Limb (tissue), 2 donors: ENCODE measurements at regions not wholly inside any gene's neighbourhood (a gene's known extent, or its start where the extent isn't known, plus 50 kb on each side); places are given as distances from the start of the nearest gene placed in this dataset.
"Not testable (repeated sequence)": the region's sequence is repeated elsewhere in the genome, so short reads cannot be mapped to it uniquely, and the experiment has no call there.

ENCODE experiments used
- DNase-seq, 2 donors: peaks; one replicate each; pipeline ENCODE4 v3.0.0-alpha.2; 2016; ENCODE audit errors: extremely low spot score in 2 of 2

DNA sequence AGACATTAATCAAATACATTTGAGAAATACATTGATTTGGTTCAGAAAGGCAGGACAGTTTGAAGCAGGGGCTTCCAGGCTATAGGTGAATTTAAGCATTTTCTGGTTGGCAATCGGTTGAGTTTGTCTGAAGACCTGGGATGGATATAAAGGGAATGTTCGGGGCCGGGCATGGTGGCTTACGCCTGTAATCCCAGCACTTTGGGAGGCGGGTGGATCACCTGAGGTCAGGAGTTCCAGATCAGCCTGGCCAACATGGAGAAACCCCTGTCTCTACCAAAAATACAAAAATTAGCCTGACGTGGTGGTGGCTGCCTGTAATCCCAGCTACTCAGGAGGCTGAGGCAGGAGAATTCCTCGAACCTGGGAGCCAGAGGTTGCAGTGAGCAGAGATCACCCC lies 166.5 kb upstream of the ATP10A start:
- not testable (repeated sequence) for DNase-seq

DNA sequence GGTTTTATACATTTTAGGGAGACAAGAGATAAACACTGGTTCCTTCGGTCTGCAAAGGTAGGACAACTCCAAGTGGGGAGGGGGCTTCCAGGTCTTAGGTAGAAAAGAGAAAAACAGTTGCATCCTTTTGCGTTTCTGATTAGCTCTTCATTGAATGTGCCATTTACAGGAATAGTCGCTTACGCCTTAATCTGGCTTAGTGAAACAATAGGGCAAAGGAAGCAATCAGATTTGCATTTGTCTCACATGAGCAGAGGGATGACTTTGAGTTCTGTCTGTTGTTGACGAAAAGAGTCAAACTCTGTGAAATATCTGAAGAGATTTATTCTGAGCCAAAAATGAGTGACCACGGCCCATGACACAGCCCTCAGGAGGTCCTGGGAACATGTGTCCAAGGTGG lies 166.0 kb upstream of the ATP10A start:
- DNase-seq = no peak

DNA sequence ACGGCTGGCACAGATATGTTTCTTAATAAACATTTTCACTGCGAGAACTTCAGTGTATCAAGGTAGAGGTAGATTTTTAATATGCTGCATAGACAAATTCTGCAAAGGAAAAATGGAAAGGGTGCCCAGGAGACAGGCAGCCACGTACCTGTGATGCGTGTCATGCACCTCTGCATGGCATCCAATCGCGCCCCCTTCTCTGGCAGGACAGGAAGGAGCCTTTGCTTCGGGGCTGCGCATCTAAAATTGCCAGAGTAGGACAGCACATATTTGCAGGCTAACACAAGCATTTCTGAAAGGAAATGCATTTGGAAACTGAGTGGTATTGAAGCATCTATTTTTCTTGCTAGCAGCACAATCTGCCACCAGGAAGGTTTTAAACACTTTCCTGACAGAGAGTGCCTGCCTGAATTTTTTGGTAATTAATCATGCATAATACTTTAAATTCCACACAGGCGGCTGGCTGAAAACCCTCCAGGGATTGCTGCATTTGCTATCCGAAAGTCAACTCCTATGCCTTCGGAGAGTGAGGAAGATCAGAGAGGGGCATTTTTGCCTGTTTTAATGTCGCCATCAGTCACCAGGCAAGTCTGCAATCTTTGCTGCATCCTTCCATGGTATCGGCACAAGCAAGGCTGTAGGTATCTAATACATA lies 165.1 kb upstream of the ATP10A start:
- DNase-seq = no peak

DNA sequence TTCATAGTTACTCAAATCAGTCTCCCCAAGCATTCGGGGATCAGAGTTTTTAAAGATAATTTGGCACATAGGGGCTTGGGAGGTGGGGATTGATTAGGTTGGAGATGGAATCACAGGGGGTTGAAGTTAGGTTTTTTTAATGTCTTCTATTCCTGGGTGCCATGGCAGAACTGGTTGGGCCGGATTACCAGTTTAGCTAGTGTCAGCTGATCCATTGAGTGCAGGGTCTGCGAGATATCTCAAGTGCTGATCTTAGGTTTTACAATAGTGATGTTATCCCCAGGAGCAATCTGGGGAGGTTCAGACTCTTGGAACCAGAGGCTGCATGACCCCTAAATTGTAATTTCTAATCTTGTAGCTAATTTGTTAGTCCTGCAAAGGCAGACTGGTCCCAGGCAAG lies 163.5 kb upstream of the ATP10A start:
- not testable (repeated sequence) for DNase-seq

DNA sequence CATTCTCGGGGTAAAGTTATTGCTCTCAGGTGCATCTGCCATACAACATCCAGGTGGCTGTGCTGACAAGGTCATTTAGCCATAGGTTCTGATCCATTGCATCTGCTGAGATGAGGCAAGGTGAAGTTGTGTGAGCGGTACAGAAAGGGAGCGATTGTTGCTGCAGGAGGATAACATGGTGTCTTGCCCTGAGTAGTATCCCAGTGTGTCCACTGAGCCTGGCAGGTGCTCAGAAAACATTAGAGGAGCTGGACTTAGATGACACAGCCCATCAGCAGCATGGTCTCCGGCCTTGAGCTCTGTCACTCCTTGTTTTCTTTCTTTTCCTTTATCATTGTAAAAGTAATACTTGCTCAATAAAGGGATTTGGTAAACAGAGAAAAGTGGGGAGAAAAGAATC lies 161.1 kb upstream of the ATP10A start:
- DNase-seq = no peak

DNA sequence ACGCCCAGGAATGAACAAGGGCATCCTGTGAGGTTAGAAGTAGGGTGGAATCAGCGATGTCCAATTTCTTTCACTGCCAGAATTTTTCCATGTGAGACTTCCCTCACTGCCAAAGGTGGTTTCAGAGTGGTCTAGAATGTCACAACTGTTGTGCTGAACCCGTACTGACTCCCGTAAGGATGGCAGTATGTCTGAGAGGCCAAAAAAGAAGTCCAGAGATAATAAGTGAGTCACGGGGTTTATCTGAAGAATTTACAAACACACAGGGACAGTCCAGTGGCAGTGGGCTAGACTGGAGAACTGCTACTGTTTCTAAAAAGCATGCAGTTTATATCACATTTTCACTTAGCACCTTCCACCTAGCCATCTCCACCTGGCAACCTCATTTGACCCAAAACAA lies 160.6 kb upstream of the ATP10A start:
- DNase-seq = no peak

DNA sequence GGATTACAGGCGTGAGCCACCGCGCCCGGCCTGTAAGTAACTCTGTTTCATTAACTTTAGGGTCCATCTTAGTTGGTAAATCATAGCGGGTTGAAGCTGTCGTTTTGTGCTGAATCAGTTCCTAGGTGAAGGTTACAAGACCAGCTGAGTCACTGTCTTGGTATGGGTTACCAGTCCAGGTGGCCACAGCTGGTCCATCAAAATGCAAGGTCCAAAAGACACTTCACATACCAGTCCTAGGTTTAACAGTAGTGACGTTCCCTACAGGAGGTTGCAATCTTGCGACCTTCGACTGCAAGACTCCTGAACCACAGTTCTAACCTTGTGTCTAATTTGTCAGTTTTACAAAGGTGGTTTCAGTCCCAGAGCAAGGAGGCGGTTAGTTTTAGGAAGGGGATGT lies 160.1 kb upstream of the ATP10A start:
- DNase-seq = no peak

DNA sequence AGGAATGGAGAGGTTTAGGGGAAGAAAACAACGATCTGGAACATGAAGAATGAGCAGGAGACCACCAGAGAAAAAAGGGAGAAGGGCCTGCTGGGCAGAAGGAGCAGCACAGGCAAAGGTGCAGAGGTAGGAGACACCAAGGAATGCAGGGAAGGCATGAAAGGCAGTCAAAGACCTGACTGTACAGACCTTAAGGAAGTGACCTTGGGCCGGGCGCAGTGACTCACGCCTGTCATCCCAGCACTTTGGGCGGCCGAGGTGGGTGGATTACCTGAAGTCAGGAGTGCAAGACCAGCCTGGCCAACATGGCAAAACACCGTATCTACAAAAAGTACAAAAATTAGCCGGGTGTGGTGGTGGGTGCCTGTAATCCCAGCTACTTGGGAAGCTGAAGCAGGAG lies 157.7 kb upstream of the ATP10A start:
- no peak for DNase-seq

DNA sequence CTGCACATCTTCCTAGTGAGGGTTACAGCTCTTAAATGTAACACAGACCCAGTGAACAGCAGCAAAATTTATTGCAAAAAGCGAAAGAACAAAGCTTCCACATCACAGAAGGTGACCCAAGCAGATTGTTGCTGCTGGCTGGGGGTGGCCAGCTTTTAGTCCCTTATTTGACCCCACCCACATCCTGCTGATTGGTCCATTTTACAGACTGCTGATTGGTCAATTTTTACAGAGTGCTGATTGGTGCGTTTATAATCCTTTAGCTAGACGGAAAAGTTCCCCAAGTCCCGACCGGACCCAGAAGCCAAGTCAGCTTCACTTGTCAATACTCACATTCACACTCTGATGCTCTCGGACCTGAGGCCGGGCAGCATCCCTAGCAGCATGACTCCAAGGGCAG lies 154.5 kb upstream of the ATP10A start:
- no peak for DNase-seq

DNA sequence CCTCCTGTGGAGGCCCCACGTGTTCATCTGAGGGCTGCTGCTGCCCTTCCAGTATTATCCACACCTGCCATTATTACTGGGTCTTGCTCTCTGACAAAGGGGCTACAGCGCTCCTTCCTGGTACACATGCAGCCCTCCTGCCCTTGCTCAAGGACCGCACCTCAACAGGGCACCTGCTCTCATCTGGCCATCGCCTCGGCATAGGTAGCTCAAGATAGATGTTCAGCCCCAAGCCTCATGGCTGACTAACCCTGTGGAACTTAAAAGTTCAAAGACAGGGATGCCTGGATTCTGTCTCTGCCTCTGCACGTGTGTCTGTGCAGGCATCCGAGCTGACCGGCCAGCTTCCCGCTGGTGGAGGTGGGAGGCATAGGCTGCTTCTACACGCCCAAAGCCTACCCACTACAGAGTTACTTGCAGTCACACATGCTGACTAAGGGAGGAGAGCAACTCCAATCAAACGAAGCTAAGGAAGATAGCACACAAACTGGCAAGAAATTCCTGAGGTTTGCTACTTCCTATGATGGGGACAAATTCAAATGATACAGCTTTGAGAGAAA lies 152.5 kb upstream of the ATP10A start:
- no peak for DNase-seq

DNA sequence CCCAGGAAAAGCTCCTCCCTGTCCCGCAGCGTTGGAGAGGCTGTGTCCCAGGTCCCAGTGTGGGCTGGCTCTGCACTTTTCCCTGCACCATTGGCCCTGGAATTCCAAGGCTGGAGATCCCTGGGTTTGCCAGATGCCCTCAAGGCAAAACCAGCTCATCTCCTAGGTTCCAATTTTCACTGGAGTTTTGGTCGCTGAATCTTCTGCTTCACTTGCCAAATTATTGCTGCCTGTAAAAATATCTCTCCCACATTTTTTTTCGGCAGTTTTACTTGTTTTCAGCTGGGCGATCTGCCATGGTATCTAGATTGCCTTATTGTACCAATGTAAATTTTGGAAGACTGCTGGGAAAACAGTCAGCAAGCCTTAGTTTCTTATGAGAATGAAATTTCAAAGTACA lies 150.9 kb upstream of the ATP10A start:
- DNase-seq = no peak

DNA sequence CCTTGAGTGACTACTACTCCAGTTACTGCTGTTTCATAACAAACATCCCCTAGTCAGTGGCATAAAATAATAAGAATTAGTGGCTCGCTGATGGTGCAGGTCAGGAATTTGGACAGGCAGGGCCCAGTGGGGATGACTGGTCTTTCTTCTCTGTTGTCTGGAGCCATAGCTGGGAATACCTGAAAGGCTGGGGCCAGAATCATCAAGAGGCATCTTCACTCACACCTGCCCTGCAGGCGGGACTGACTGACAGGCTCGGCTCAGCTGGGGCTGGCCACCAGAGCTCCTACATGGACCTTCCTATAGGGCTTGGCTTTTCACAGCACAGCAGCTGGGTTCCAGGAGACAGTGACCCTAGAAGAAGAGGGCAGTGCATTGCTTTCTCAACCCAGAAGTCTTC lies 148.8 kb upstream of the ATP10A start:
- no peak for DNase-seq

DNA sequence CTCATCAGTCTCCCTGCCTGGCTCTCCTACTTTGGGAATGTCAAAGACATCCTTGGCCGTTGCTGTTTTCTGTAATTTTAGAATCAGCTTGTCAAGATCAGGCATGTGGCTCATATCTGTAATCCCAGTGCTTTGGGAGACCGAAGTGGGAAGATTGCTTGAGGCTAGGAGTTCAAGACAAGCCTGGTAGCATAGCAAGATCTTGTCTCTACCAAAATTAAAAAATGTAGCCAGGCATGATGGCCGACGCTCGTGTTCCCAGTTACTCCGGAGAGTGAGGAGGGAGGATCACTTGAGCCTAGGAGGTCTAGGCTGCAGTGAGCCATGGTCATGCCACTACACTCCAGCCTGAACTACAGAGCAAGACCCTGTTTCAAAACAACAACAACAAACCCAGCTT lies 144.0 kb upstream of the ATP10A start:
- DNase-seq = no peak

DNA sequence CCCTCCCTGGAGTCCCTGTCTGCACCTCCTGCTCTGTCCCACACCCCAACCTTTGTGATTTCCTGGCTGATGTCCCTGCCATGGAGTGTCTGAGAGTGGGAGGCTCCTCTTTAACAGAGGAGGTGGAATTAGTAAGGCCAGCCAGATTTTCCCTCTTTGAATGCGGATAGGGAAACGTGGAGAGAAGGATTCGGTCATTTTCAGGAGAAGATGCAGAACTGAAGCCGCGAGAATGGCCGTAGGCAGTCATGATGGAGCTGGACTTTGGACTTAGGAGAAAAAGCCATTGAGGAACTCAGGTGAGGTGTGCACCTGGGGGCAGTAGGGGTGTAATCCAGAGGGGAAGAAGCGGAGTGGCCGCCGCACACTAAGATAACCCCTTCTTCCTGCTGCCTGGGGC lies 138.1 kb upstream of the ATP10A start:
- no peak for DNase-seq

DNA sequence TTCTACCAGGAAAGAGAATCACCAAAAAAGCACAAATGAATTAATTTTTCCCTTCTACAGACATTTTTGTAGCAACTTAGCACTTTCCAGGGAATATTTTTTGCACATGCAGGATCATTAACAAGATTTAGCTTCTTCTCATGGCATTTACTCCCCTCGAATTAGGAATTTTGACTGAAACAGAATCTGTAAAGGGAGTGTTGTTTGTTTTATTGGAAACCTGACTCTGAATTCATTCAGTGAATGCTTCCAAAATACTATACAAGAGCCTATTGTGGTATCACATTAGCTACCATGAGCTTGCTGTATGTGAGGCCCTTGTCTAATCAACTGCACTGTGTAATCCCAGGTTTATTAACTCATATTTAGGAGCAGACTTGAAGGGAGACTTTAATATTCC lies 130.4 kb upstream of the ATP10A start:
- no peak for DNase-seq

DNA sequence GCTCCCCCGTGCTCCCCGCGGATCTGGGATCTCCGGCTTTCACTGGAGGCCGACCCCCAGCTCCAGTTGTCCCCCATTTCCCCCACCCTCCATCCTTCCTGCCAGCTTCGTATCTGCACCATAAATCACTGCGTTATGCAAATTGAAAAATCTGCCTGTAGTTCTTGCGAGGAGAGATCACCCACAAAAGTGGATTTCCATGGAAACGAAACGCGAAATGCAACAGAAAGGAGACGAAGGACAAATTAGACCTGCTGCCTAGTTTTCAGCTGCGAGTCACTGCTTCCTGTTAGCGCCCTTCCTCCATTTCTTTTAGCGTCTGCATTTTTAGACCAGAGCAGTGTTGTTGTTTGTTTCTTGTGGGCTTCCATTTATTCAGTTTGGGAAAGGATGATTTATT lies 127.1 kb upstream of the ATP10A start:
- DNase-seq = no peak

DNA sequence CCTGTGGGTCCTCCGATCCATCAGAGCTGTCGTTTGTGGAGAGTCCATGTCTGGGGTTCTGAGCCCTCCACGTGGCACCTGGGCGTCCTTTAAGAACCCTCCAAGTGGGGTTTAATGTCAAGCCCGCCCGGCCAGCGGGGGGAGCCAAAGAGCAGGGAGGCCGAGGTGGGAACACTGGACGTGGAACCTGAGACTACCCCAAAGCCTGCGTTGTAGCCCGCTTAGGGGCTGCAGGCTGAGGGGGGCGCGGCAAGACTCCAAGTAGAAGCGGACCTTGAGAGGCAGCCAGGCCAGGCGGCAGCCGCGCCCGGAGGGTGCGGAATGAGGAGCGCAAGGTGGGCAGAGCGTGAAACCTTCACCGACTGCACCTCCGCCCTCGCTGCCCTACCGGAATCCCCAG lies 126.2 kb upstream of the ATP10A start:
- DNase-seq = no peak

DNA sequence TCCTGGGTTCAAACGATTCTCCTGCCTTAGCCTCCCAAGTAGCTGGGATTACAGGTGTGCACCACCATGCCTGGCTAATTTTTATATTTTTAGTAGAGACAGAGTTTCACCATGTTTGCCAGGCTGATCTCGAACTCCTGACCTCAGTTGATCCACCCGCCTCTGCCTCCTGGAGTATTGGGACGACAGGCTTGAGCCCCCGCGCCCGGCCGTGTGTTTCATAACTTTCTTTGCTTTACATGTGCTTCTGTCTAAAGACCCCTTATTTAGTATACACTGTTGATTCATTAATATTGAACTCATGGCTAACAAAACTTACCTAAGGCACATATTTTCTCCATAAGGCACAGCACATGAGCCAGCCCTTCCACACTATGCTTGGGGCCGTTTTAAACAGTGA lies 125.6 kb upstream of the ATP10A start:
- DNase-seq = not testable (repeated sequence)

DNA sequence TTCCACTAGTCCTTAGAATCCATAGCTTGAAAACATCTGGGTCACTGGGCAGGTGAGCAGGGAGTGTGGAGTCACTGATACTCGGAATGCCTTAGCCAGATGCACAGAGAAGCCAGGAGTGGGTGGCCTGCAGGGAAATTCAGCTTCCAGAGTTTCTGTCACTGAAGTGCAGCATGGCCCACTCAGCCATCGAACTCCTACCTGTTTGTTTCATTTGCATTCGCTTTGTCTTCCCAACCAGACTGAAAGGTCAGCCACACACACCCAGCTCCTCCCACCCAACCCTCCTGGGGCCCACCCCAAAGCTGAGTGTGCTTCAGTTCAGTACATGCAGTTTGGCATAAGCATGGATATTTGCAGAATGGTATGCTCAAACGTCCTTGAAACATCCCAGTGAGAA lies 124.5 kb upstream of the ATP10A start:
- no peak for DNase-seq

DNA sequence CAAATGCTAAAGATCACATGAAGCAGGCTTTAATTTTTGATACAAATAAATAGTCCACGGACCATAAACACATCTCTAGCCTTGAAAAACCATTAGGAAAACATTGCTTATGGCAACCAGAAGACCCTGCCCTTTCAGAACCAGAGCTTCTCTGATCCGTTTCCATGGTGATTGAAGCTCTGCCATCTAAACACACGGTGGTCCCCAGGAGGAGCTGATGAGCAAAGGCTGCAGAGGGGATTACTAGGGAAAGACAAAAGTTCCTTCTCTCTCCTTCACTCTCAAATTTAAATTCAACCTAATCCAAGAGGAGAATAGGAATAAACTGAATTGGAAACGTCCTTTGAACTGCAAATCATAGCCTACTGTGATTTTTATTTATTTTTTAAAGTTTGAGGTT lies 122.0 kb upstream of the ATP10A start:
- no peak for DNase-seq

DNA sequence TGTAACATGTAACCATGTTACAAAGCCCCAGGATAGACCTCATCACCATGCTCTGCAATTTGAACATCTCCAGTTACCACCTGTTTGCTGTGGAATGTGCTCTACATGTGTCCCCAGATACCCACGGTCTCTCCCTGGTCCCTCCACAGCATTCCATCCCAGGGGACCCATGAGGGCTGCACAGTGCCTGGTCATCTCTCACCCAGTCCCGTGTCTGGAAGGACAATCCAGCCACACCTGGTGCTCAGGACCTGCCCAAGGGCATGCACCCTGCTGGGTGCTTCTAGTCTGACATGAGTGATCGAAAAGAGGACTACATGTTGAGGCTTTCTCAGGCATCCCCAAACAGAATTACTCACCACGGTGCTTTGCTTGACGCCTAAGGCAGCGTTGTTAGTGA lies 119.6 kb upstream of the ATP10A start:
- no peak for DNase-seq

DNA sequence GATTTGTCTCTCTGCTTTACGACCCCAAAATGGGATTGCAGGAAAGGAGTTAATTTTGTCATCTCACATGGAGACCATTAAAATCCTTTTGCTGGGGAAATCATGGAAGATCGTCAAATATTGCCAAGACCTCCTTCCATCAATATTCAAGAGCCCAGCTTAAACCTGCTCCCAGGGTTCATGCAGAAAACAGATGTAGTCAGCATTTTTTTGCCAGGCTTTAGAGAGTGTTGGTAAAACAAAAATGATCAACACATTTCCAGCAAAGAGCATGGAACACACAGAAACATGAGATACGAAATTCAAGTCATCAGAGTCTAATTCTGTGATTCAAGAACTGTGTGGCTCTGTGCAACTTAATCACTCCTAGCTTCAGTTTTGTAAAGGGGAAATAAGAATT lies 118.0 kb upstream of the ATP10A start:
- no peak for DNase-seq

DNA sequence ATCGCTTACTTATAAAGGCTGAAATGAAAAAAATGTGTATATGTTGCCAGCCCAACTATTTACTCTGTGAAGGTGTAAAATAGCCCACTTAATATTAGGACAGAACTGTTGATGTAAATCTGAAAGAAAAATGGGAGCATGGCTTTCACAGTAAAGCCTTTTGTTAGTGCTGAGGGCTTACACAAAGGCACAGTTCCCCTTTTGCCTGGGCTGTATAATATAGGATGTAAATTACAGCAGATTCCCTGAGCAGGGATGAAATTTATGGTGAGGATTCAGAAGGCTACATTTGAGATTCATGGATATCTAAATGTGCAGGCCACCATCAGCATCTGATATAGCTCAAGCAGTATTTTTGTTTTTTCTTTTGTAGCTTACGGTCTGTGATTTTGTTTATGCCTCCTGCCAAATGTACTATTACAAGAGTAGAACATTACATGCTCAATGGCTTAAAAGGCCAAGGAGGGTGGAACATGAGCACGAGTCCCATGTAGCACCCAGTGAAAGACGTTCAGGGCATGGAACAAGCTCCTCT lies 109.1 kb upstream of the ATP10A start:
- DNase-seq = no peak

DNA sequence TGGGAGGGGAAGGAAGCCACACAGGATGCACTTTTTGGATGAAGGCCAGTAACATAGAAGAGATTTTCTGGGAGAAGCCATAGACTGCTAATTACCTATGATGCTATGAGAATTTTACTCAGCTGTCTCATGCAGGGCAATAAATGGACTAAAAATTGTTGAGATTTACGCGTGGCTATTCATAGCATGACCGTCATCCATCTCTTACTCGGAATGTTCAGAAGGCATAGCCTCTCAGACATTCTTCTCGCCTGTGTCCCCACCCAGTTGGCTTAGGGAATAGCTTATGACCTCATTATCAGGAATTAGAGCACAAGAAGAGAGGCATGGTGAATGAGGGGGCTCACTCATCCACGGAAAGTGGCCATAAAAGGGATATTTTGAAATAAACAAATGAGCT lies 107.9 kb upstream of the ATP10A start:
- DNase-seq = no peak
